WTC11 (cell line): ENCODE measurements at regions not wholly inside any gene's neighbourhood (a gene's known extent, or its start where the extent isn't known, plus 50 kb on each side); places are given as distances from the start of the nearest gene placed in this dataset.

ENCODE experiments used
- ATAC-seq: fragments of 200-7000 bp; cut with Tn5 transposase; 2 replicates; pipeline ENCODE4 v1.10.0; 2021; ENCODE audit warnings: mild to moderate bottlenecking, moderate library complexity
- CTCF ChIA-PET: fragments of 300-600 bp; sonication (Branson Sonifier 250); formaldehyde crosslinking; loops from one replicate; lab custom pipeline; 2021; ENCODE audit warnings: antibody characterized with exemption; lab: Charles Lee
- POLR2A ChIA-PET: fragments of 350-600 bp; sonication (Branson Sonifier 250); formaldehyde crosslinking; loops from one replicate; lab custom pipeline; 2021; ENCODE audit warnings: antibody characterized with exemption; lab: Charles Lee
- DNase-seq: peaks from one replicate; pipeline ENCODE4 v3.0.0; 2021; ENCODE audit warnings: low spot score
- H3K27ac Mint-ChIP-seq: 2 replicates; pipeline ENCODE4 v1.8.0; 2021; ENCODE audit warnings: mixed read lengths
- H3K27me3 Mint-ChIP-seq: 2 replicates; pipeline ENCODE4 v1.8.0; 2021; ENCODE audit warnings: low read depth, mild to moderate bottlenecking, moderate library complexity, mixed read lengths
- H3K36me3 Mint-ChIP-seq: 2 replicates; pipeline ENCODE4 v1.8.0; 2021; ENCODE audit warnings: mixed read lengths
- H3K4me1 Mint-ChIP-seq: 2 replicates; pipeline ENCODE4 v1.8.0; 2022; ENCODE audit warnings: mixed read lengths
- H3K4me3 Mint-ChIP-seq: 2 replicates; pipeline ENCODE4 v1.8.0; 2021; ENCODE audit warnings: mild to moderate bottlenecking, moderate library complexity, mixed read lengths
- H3K9me3 Mint-ChIP-seq: 2 replicates; pipeline ENCODE4 v1.8.0; 2021; ENCODE audit warnings: mixed read lengths
- ATF1 ChIP-seq: sonication (generic); formaldehyde crosslinking; IDR thresholded peaks from 2 replicates; pipeline ENCODE4 v1.8.1; 2023; ENCODE audit warnings: mild to moderate bottlenecking, moderate library complexity, missing genetic modification reagents
- CBFB ChIP-seq: sonication (generic); formaldehyde crosslinking; IDR thresholded peaks from 2 replicates; pipeline ENCODE4 v1.8.1; 2022; ENCODE audit warnings: mild to moderate bottlenecking, low read depth, missing genetic modification reagents
- GABPB1 ChIP-seq: sonication (generic); formaldehyde crosslinking; IDR thresholded peaks from 2 replicates; pipeline ENCODE4 v1.8.1; 2023; ENCODE audit warnings: mild to moderate bottlenecking, missing genetic modification reagents
- HMGA2 ChIP-seq: fragments of 250-450 bp; sonication (Bioruptor Pico); IDR thresholded peaks from 2 replicates; pipeline ENCODE4 v1.4.0; 2021; ENCODE audit warnings: mild to moderate bottlenecking, moderate library complexity
- KAT7 ChIP-seq: sonication (generic); formaldehyde crosslinking; IDR thresholded peaks from 2 replicates; pipeline ENCODE4 v1.8.1; 2023; ENCODE audit warnings: missing genetic modification reagents, mild to moderate bottlenecking, borderline replicate concordance
- NR2C2 ChIP-seq: sonication (generic); formaldehyde crosslinking; IDR thresholded peaks from 2 replicates; pipeline ENCODE4 v1.8.0; 2022; ENCODE audit warnings: mild to moderate bottlenecking, missing genetic modification reagents
- RELA ChIP-seq: sonication (generic); formaldehyde crosslinking; IDR thresholded peaks from 2 replicates; pipeline ENCODE4 v1.8.1; 2022; ENCODE audit warnings: missing genetic modification reagents, mild to moderate bottlenecking, borderline replicate concordance
- TEAD1 ChIP-seq: sonication (generic); formaldehyde crosslinking; IDR thresholded peaks from 2 replicates; pipeline ENCODE4 v1.8.0; 2022; ENCODE audit warnings: mild to moderate bottlenecking, missing genetic modification reagents
- ZNF263 ChIP-seq: sonication (generic); formaldehyde crosslinking; IDR thresholded peaks from 2 replicates; pipeline ENCODE4 v1.8.1; 2022; ENCODE audit warnings: low read depth, mild to moderate bottlenecking, moderate library complexity, missing genetic modification reagents
- ZNF671 ChIP-seq: fragments of 250-450 bp; sonication (Bioruptor Pico); IDR thresholded peaks from 2 replicates; pipeline ENCODE4 v1.8.0; 2021; ENCODE audit warnings: mild to moderate bottlenecking
- TF ChIP-seq, protein P1 (sequence below): sonication (generic); formaldehyde crosslinking; IDR thresholded peaks from 2 replicates; pipeline ENCODE4 v1.8.1; 2022; ENCODE audit warnings: low read depth, mild to moderate bottlenecking, moderate library complexity, missing genetic modification reagents, borderline replicate concordance
- TF ChIP-seq, protein P2 (sequence below): sonication (generic); formaldehyde crosslinking; IDR thresholded peaks from 2 replicates; pipeline ENCODE4 v1.8.1; 2022; ENCODE audit warnings: mild to moderate bottlenecking, missing genetic modification reagents, moderate library complexity, borderline replicate concordance
- TF ChIP-seq, protein P3 (sequence below): sonication (generic); formaldehyde crosslinking; IDR thresholded peaks from 2 replicates; pipeline ENCODE4 v1.8.1; 2023; ENCODE audit warnings: mild to moderate bottlenecking, moderate library complexity, missing genetic modification reagents
- TF ChIP-seq, protein P4 (sequence below): fragments of 250-450 bp; sonication (Bioruptor Pico); conservative IDR thresholded peaks from 2 replicates; pipeline ENCODE4 v1.9.0; 2021; ENCODE audit warnings: mild to moderate bottlenecking
- TF ChIP-seq, protein P5 (sequence below): sonication (generic); formaldehyde crosslinking; conservative IDR thresholded peaks from 2 replicates; pipeline ENCODE4 v1.8.1; 2022; ENCODE audit warnings: mild to moderate bottlenecking, missing genetic modification reagents
- TF ChIP-seq, protein P6 (sequence below): fragments of 250-450 bp; sonication (Bioruptor Pico); IDR thresholded peaks from 2 replicates; pipeline ENCODE4 v1.8.0; 2021; ENCODE audit warnings: mild to moderate bottlenecking

DNA sequence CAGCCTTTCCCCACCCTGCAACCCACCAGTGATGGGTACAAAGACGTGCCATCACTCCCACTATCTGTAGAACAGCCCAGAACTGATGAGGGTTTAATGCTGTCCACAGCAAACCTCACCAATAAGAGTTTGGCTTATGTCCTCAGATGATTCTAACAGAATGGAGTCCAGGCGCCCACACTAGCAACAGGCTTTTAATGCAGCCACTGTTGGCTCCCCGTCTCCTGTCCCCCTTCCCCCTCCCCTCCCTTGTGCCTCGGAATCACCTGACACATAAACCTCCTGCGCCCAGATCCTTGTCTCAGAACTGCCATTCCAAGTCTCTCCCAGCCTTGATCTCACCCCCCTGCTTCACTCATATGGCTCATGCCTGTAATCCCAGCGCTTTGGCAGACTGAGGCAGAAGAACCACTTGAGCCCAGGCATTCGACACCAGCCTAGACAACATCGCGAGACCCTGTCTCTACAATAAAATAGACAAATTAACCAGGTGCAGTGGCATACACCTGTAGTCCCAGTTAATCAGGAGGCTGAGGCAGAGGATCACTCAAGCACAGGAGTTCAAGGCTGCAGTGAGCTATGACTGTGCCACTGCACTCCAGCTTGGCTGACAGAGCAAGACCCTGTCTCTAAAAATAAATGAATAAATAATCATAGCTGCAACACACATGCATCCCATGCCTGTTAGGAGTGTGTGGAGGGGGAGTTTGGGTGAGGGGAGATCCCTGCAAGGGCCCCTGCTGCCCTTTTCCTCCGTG lies 85.6 kb downstream of the SNX5 start (continued):
- TF ChIP-seq, protein P1, sequence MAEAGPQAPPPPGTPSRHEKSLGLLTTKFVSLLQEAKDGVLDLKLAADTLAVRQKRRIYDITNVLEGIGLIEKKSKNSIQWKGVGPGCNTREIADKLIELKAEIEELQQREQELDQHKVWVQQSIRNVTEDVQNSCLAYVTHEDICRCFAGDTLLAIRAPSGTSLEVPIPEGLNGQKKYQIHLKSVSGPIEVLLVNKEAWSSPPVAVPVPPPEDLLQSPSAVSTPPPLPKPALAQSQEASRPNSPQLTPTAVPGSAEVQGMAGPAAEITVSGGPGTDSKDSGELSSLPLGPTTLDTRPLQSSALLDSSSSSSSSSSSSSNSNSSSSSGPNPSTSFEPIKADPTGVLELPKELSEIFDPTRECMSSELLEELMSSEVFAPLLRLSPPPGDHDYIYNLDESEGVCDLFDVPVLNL (CRISPR knock-in tag): no peak
- TF ChIP-seq, protein P2, sequence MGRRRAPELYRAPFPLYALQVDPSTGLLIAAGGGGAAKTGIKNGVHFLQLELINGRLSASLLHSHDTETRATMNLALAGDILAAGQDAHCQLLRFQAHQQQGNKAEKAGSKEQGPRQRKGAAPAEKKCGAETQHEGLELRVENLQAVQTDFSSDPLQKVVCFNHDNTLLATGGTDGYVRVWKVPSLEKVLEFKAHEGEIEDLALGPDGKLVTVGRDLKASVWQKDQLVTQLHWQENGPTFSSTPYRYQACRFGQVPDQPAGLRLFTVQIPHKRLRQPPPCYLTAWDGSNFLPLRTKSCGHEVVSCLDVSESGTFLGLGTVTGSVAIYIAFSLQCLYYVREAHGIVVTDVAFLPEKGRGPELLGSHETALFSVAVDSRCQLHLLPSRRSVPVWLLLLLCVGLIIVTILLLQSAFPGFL (CRISPR knock-in tag): no peak
- TF ChIP-seq, protein P3, sequence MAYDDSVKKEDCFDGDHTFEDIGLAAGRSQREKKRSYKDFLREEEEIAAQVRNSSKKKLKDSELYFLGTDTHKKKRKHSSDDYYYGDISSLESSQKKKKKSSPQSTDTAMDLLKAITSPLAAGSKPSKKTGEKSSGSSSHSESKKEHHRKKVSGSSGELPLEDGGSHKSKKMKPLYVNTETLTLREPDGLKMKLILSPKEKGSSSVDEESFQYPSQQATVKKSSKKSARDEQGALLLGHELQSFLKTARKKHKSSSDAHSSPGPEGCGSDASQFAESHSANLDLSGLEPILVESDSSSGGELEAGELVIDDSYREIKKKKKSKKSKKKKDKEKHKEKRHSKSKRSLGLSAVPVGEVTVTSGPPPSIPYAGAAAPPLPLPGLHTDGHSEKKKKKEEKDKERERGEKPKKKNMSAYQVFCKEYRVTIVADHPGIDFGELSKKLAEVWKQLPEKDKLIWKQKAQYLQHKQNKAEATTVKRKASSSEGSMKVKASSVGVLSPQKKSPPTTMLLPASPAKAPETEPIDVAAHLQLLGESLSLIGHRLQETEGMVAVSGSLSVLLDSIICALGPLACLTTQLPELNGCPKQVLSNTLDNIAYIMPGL (CRISPR knock-in tag): no peak

DNA sequence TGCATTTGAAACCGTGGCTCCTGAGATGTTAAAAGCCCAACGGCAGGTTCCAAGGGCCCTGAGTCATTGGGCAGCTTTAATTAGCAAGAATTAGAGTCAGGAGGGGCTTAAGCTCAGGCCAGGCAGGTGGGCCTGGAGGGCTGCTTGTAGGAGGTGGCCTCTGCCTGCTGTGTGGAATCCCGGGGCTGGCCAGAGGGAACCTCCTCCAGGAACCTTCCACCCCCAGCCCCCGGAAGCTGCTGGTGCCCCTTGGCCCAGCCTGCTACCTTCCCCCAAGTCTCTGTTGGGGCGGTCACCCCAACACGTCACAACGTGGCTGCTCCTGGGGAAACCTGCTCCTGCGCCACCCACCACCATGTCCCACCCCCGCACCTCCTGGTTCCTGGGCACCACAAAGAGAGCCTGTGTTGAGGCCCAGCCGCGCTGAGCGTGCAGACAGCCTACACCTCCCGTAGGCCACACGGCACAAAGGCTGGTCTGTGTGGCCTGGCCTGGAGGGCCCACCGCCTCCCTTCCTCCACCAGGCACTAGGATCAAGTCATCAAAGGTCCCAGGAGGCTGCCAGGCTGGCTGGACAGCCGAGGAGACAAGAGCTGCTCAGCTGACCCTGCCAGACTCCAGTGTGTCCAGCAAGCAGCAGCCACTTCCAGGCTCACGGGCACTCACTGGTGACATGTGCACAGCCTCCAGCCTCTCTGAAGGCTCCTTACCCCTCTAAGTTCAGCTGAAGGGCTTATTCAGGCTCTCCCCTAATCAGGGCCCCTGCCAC lies 86.3 kb downstream of the SNX5 start:
- Mint-ChIP-seq H3K36me3 (no peaks in the 10 kb centered on the region), H3K9me3 (no peaks in the 10 kb centered on the region)
- TF ChIP-seq GABPB1 (CRISPR knock-in tag) (peak; percentile 48; the same call in 1 of the 2 replicates), KAT7 (no peak)
- TF ChIP-seq, protein P4, sequence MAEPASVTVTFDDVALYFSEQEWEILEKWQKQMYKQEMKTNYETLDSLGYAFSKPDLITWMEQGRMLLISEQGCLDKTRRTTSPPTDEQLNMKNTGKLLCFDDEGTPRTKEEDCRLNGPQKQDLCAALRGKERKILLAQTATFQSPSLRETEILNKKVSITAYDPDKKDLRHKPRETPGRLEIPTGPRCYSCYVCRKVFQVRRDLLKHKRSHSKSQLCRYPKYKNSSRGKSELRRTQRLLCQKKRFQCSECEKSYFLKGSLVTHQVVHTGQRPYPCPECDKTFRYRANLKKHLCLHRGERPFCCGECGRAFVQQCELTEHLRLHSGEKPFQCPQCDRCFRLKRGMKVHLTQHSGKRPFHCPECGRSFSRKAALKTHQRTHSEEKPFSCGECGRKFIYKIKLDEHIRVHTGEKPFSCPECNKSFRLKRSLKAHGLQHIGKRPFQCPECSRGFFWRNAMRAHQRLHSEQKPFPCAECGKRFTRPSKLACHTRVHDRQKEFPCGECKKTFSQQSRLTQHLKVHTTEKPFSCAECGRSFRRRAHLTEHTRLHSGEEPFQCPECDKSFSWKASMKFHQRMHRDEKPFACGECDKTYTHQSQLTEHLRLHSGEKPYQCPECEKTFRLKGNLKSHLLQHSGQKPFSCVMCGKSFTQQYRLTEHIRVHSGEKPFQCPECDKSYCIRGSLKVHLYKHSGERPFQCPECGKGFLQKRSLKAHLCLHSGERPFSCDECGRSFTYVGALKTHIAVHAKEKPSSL (CRISPR knock-in tag): no peak
- TF ChIP-seq, all 79 proteins: peak for 1
- Mint-ChIP-seq H3K27ac (no peak overlapping the region), H3K4me1 (peaks cover 27% of the 10 kb centered on the region), H3K4me3 (no peak overlapping the region), H3K27me3 (no peaks in the 10 kb centered on the region; the same call in 1 of the 2 replicates)
- ATAC-seq: no peak
- ChIA-PET POLR2A (no interaction called here), CTCF (interaction anchor here (1.0 to 1.2 kb wide), 3 partner anchors 9 to 200 kb away, joined by 3 to 7 read pairs (median 4); partner anchors contain the start of gene RRBP1)
- DNase-seq: no peak

DNA sequence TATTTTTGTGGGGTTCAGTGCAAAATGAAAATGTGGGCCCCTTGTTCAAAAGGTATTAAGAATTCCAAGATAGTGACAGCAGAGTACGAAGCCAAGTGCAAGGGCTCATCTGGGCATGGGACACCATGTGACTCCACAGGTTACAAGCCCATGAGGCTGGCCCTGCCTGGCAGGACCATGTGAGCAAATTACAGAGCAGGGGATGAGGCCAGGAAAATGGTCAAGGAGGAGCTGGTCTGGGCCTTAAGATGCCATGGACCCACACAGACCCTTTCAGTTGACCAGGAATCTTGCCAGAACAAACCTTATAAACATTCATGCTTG lies 86.9 kb downstream of the SNX5 start:
- Mint-ChIP-seq H3K4me3 (no peak overlapping the region), H3K27ac (no peak overlapping the region), H3K27me3 (no peaks in the 10 kb centered on the region; the same call in 1 of the 2 replicates), H3K4me1 (peaks cover 27% of the 10 kb centered on the region), H3K36me3 (no peaks in the 10 kb centered on the region), H3K9me3 (no peaks in the 10 kb centered on the region)
- POLR2A ChIA-PET: no interaction called here
- ATAC-seq (no peak), DNase-seq (no peak)
- TF ChIP-seq, protein P5, sequence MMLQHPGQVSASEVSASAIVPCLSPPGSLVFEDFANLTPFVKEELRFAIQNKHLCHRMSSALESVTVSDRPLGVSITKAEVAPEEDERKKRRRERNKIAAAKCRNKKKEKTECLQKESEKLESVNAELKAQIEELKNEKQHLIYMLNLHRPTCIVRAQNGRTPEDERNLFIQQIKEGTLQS (CRISPR knock-in tag): no peak
- TF ChIP-seq RELA: no peak
- TF ChIP-seq ZNF263: no peak
- TF ChIP-seq NR2C2 (CRISPR knock-in tag): no peak
- TF ChIP-seq, protein P6, sequence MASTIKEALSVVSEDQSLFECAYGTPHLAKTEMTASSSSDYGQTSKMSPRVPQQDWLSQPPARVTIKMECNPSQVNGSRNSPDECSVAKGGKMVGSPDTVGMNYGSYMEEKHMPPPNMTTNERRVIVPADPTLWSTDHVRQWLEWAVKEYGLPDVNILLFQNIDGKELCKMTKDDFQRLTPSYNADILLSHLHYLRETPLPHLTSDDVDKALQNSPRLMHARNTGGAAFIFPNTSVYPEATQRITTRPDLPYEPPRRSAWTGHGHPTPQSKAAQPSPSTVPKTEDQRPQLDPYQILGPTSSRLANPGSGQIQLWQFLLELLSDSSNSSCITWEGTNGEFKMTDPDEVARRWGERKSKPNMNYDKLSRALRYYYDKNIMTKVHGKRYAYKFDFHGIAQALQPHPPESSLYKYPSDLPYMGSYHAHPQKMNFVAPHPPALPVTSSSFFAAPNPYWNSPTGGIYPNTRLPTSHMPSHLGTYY (CRISPR knock-in tag): no peak
- no peak for TF ChIP-seq HMGA2 (CRISPR knock-in tag)
- TF ChIP-seq TEAD1: no peak
- TF ChIP-seq ATF1 (CRISPR knock-in tag): no peak
- TF ChIP-seq, protein P3 (CRISPR knock-in tag): no peak
- no peak for TF ChIP-seq ZNF671 (CRISPR knock-in tag)
- TF ChIP-seq CBFB (CRISPR knock-in tag): no peak
- CTCF ChIA-PET: interaction anchor here (1.0 to 1.2 kb wide), 3 partner anchors 8 to 199 kb away, joined by 3 to 7 read pairs (median 4); partner anchors contain the start of gene RRBP1
